ENCODE measurements at regions not wholly inside any gene's neighbourhood (a gene's known extent, or its start where the extent isn't known, plus 50 kb on each side); places are given as distances from the start of the nearest gene placed in this dataset.

- ChIA-PET RAD21 (ENCODE audit: low non-redundant PET in 1 of 2, low total read pairs in 2 of 2, uncharacterized antibody in 2 of 2, unreplicated experiment in 2 of 2) (no interaction called here), CTCF (no interaction called here), POLR2A (no interaction called here)
- no peak overlapping the region for H3K4me3 ChIP-seq (replicated peaks in 1 of 2; ENCODE audit: low read depth in 1 of 2, low read length in 2 of 2)
- no peaks in the 10 kb centered on the region for H3K4me1 ChIP-seq (ENCODE audit: control insufficient read depth in 1 of 2, insufficient read depth in 2 of 2, low read length in 2 of 2)
- no peaks in the 10 kb centered on the region for H3K9me3 ChIP-seq (ENCODE audit: control insufficient read depth in 1 of 2, insufficient read depth in 1 of 2, low read depth in 1 of 2, low read length in 2 of 2)
- intact Hi-C loops (cut with micrococcal nuclease): no loop called here
- no peaks in the 10 kb centered on the region; a peak in 1 of 4 replicates for H3K36me3 ChIP-seq (ENCODE audit: control insufficient read depth in 1 of 2, insufficient read depth in 2 of 2, low read length in 2 of 2)
- H3K9ac ChIP-seq (ENCODE audit: low read length): no peak overlapping the region
- TF ChIP-seq EZH2phosphoT487 (IDR thresholded peaks at IDR 0.05; ENCODE audit: borderline replicate concordance) (no peak), REST (IDR thresholded peaks at IDR 0.05; ENCODE audit: low read depth) (no peak), SP1 (IDR thresholded peaks at IDR 0.05; ENCODE audit: low read depth) (no peak)
- no peaks in the 10 kb centered on the region for H3K9me2 ChIP-seq (ENCODE audit: insufficient read depth)
- H3K27me3 ChIP-seq (ENCODE audit: insufficient read depth, low read length): peaks cover 67% of the 10 kb centered on the region
- H2AFZ ChIP-seq (ENCODE audit: low read depth, low read length, poor library complexity, severe bottlenecking): no peak overlapping the region
- BruUV-seq (replicated peaks): no TSS peak
- H4K20me1 ChIP-seq (ENCODE audit: insufficient read depth): no peaks in the 10 kb centered on the region
- ATAC-seq (no peak), DNase-seq (ENCODE audit: low read depth, low spot score) (no peak)
- H3K79me2 ChIP-seq (ENCODE audit: insufficient read depth, low read length): no peaks in the 10 kb centered on the region
- no peak overlapping the region for H3K4me2 ChIP-seq (ENCODE audit: low read length)
- H3K27ac ChIP-seq (ENCODE audit: low read depth, low read length): no peak overlapping the region
Measured at GRCh38 chr2:236365258-236366048, 101.2 kb upstream of the ASB18 start.

GRCh38 chr2:236366049-236366387 is 101.8 kb upstream of the ASB18 start:
- TF ChIP-seq MAX (IDR thresholded peaks at IDR 0.05) (no peak), POLR2AphosphoS5 (IDR thresholded peaks at IDR 0.05; ENCODE audit: low read depth, low read length) (no peak)
- no peak overlapping the region for H2AFZ ChIP-seq (ENCODE audit: low read depth, low read length, poor library complexity, severe bottlenecking)
- CTCF ChIA-PET: no interaction called here
- intact Hi-C loops (cut with micrococcal nuclease): no loop called here
- no peaks in the 10 kb centered on the region for H3K79me2 ChIP-seq (ENCODE audit: insufficient read depth, low read length)
- no TSS peak for BruUV-seq (replicated peaks)
- no peaks in the 10 kb centered on the region for H3K9me3 ChIP-seq (ENCODE audit: control insufficient read depth in 1 of 2, insufficient read depth in 1 of 2, low read depth in 1 of 2, low read length in 2 of 2)
- H3K4me2 ChIP-seq (ENCODE audit: low read length): no peak overlapping the region
- no peaks in the 10 kb centered on the region for H4K20me1 ChIP-seq (ENCODE audit: insufficient read depth)
- no peak overlapping the region for H3K4me3 ChIP-seq (replicated peaks in 1 of 2; ENCODE audit: low read depth in 1 of 2, low read length in 2 of 2)
- H3K27ac ChIP-seq (ENCODE audit: low read depth, low read length): no peak overlapping the region
- no peaks in the 10 kb centered on the region for H3K4me1 ChIP-seq (ENCODE audit: control insufficient read depth in 1 of 2, insufficient read depth in 2 of 2, low read length in 2 of 2)
- H3K36me3 ChIP-seq (ENCODE audit: control insufficient read depth in 1 of 2, insufficient read depth in 2 of 2, low read length in 2 of 2): no peaks in the 10 kb centered on the region; a peak in 1 of 4 replicates
- no peak for DNase-seq (ENCODE audit: low read depth, low spot score)
- POLR2A ChIA-PET: no interaction called here
- no peaks in the 10 kb centered on the region for H3K9me2 ChIP-seq (ENCODE audit: insufficient read depth)
- RAD21 ChIA-PET (ENCODE audit: low non-redundant PET in 1 of 2, low total read pairs in 2 of 2, uncharacterized antibody in 2 of 2, unreplicated experiment in 2 of 2): no interaction called here
- H3K9ac ChIP-seq (ENCODE audit: low read length): no peak overlapping the region
- ATAC-seq: no peak
- peaks cover 69% of the 10 kb centered on the region for H3K27me3 ChIP-seq (ENCODE audit: insufficient read depth, low read length)
